ENCODE measurements at regions not wholly inside any gene's neighbourhood (a gene's known extent, or its start where the extent isn't known, plus 50 kb on each side); places are given as distances from the start of the nearest gene placed in this dataset.
A peak's percentile ranks its signal among the peaks of the same experiment; 100 is the strongest.

- no peak for DNase-seq (ENCODE audit: low spot score)
- FAIRE-seq, result no peak
Measured at GRCh38 chrX:23525531-23525930, 141.8 kb upstream of the PRDX4 start.

- no peak for DNase-seq (ENCODE audit: low spot score)
- no peak for FAIRE-seq
Measured at GRCh38 chrX:23540532-23540931, 126.8 kb upstream of the PRDX4 start.

- DNase-seq (ENCODE audit: low spot score) (peak; percentile 4), FAIRE-seq (no peak)
Measured at GRCh38 chrX:23548164-23548563, 119.1 kb upstream of the PRDX4 start.

GRCh38 chrX:23552303-23552702 lies 115.0 kb upstream of the PRDX4 start:
- no peak for FAIRE-seq

GRCh38 chrX:23554304-23554703 lies 113.0 kb upstream of the PRDX4 start:
- DNase-seq (ENCODE audit: low spot score) (peak; percentile 4), FAIRE-seq (no peak)

More at GRCh38 chrX:23552303-23552702, 115.0 kb upstream of the PRDX4 start:
- no peak for DNase-seq (ENCODE audit: low spot score)

- DNase-seq (ENCODE audit: low spot score) (no peak), FAIRE-seq (no peak)
Measured at GRCh38 chrX:23557070-23557469, 110.2 kb upstream of the PRDX4 start.

- FAIRE-seq (no peak), DNase-seq (ENCODE audit: low spot score) (no peak)
Measured at GRCh38 chrX:23559975-23560374, 107.3 kb upstream of the PRDX4 start.

- FAIRE-seq (no peak), DNase-seq (ENCODE audit: low spot score) (no peak)
Measured at GRCh38 chrX:23570674-23571343, 96.5 kb upstream of the PRDX4 start.

GRCh38 chrX:23575281-23575680 lies 92.0 kb upstream of the PRDX4 start:
- FAIRE-seq (no peak), DNase-seq (ENCODE audit: low spot score) (no peak)

- DNase-seq (ENCODE audit: low spot score) (no peak), FAIRE-seq (no peak)
Measured at GRCh38 chrX:23578079-23578478, 89.2 kb upstream of the PRDX4 start.

- FAIRE-seq, result no peak
Measured at GRCh38 chrX:23589496-23589895, 77.8 kb upstream of the PRDX4 start.

GRCh38 chrX:23592741-23593140 lies 74.6 kb upstream of the PRDX4 start:
- no peak for FAIRE-seq
- DNase-seq (ENCODE audit: low spot score), result no peak

More at GRCh38 chrX:23589496-23589895, 77.8 kb upstream of the PRDX4 start:
- no peak for DNase-seq (ENCODE audit: low spot score)

GRCh38 chrX:23598575-23598974 lies 68.7 kb upstream of the PRDX4 start:
- DNase-seq (ENCODE audit: low spot score), result no peak
- no peak for FAIRE-seq

GRCh38 chrX:23603501-23603900 lies 63.8 kb upstream of the PRDX4 start:
- DNase-seq (ENCODE audit: low spot score) (no peak), FAIRE-seq (no peak)

GRCh38 chrX:23610495-23610894 lies 56.8 kb upstream of the PRDX4 start:
- no peak for FAIRE-seq
- peak; percentile 1 for DNase-seq (ENCODE audit: low spot score)

- no peak for DNase-seq (ENCODE audit: low spot score)
Measured at GRCh38 chrX:23612846-23613245, 54.4 kb upstream of the PRDX4 start.

GRCh38 chrX:23616361-23616760 lies 50.9 kb upstream of the PRDX4 start:
- FAIRE-seq, result no peak

More at GRCh38 chrX:23612846-23613245, 54.4 kb upstream of the PRDX4 start:
- FAIRE-seq, result no peak

More at GRCh38 chrX:23616361-23616760, 50.9 kb upstream of the PRDX4 start:
- DNase-seq (ENCODE audit: low spot score), result peak; percentile 4

All from urothelium cell line (cell line).